Upper lobe of right lung (tissue), 1 donor: ENCODE measurements at regions not wholly inside any gene's neighbourhood (a gene's known extent, or its start where the extent isn't known, plus 50 kb on each side); places are given as distances from the start of the nearest gene placed in this dataset.

Source experiments
- ATAC-seq: fragments of 200-7000 bp; cut with Tn5 transposase; one replicate; pipeline ENCODE4 v1.9.1; 2020; ENCODE audit warnings: mild to moderate bottlenecking, moderate library complexity
- DNase-seq: peaks from one replicate; pipeline ENCODE4 v3.0.0-alpha.2; 2020
- H3K27ac ChIP-seq: fragments of 200-600 bp; one replicate; pipeline ENCODE4 v1.8.0; 2022
- H3K27me3 ChIP-seq: fragments of 200-600 bp; one replicate; pipeline ENCODE4 v1.8.0; 2022; ENCODE audit warnings: mild to moderate bottlenecking
- H3K36me3 ChIP-seq: fragments of 200-600 bp; one replicate; pipeline ENCODE4 v1.8.0; 2022
- H3K4me1 ChIP-seq: fragments of 200-600 bp; one replicate; pipeline ENCODE4 v1.8.0; 2022
- H3K4me3 ChIP-seq: fragments of 200-600 bp; one replicate; pipeline ENCODE4 v1.8.0; 2022; ENCODE audit warnings: mild to moderate bottlenecking
- H3K9me3 ChIP-seq: fragments of 200-600 bp; one replicate; pipeline ENCODE4 v1.8.0; 2022
- intact Hi-C: fragments of 100-400 bp; cut with DNase I; formaldehyde crosslinking; loops from one replicate; pipeline ENCODE4 v1.11.0; 2022
- TF ChIP-seq, protein P1 (sequence below): fragments of 200-600 bp; IDR thresholded peaks from one replicate; pipeline ENCODE4 v1.8.0; 2022; ENCODE audit warnings: antibody characterized with exemption
- donor health status: DM: no; HTN: yes; CAD: no; lungs with severe emphysema.

DNA sequence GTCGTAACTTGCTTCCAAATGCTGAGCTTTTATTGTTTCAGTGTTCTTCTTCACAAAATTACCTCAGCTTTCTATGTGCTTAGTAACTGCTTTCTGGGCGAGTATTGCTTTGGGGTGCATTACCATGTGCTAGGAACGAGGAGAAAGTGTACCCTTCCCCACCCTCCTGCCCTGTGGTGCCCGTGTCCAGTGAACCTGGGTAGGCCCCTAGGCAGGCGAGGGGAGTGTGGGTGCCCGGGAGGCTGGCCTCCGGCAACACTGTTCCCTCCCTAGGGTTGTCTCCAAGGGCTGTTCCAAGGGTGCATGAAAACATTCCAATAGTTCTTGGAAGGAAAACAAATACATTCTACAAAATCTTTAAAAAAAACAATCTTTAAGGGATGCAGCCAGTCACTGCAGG is 216.5 kb upstream of the SOX1 start:
- peaks cover 29% of the 10 kb centered on the region for H3K27me3 ChIP-seq
- no peak for ATAC-seq
- no peaks in the 10 kb centered on the region for H3K4me1 ChIP-seq

DNA sequence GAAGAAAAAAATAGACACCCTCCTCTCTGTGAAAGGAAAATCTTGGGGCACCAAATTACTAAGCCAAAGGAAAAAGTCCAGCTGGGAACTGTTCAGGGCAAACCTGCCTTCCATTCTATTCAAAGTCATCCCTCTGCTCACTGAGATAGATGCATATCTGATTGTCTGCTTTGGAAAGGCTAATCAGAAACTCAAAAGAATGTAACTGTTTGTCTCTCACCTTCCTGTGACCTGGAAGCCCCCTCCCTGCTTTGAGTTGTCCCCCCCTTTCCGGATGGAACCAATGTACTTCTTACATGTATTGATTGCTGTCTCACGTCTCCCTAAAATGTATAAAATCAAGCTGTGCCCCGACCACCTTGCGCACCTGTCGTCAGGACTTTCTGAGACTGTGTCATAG is 216.0 kb upstream of the SOX1 start:
- H3K27ac ChIP-seq = no peak overlapping the region
- no peaks in the 10 kb centered on the region for H3K36me3 ChIP-seq
- H3K9me3 ChIP-seq = no peaks in the 10 kb centered on the region
- H3K4me1 ChIP-seq = no peaks in the 10 kb centered on the region
- ATAC-seq = no peak
- peaks cover 29% of the 10 kb centered on the region for H3K27me3 ChIP-seq
- no peak overlapping the region for H3K4me3 ChIP-seq
- no peak for DNase-seq
- TF ChIP-seq, protein P1, sequence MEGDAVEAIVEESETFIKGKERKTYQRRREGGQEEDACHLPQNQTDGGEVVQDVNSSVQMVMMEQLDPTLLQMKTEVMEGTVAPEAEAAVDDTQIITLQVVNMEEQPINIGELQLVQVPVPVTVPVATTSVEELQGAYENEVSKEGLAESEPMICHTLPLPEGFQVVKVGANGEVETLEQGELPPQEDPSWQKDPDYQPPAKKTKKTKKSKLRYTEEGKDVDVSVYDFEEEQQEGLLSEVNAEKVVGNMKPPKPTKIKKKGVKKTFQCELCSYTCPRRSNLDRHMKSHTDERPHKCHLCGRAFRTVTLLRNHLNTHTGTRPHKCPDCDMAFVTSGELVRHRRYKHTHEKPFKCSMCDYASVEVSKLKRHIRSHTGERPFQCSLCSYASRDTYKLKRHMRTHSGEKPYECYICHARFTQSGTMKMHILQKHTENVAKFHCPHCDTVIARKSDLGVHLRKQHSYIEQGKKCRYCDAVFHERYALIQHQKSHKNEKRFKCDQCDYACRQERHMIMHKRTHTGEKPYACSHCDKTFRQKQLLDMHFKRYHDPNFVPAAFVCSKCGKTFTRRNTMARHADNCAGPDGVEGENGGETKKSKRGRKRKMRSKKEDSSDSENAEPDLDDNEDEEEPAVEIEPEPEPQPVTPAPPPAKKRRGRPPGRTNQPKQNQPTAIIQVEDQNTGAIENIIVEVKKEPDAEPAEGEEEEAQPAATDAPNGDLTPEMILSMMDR = no peak
- intact Hi-C loops = no loop called here

More for the DNA sequence above, 216.5 kb upstream of the SOX1 start:
- TF ChIP-seq, protein P1 = no peak
- no peak overlapping the region for H3K4me3 ChIP-seq
- H3K36me3 ChIP-seq = no peaks in the 10 kb centered on the region
- no peaks in the 10 kb centered on the region for H3K9me3 ChIP-seq
- H3K27ac ChIP-seq = no peak overlapping the region
- no peak for DNase-seq
- intact Hi-C loops = no loop called here

DNA sequence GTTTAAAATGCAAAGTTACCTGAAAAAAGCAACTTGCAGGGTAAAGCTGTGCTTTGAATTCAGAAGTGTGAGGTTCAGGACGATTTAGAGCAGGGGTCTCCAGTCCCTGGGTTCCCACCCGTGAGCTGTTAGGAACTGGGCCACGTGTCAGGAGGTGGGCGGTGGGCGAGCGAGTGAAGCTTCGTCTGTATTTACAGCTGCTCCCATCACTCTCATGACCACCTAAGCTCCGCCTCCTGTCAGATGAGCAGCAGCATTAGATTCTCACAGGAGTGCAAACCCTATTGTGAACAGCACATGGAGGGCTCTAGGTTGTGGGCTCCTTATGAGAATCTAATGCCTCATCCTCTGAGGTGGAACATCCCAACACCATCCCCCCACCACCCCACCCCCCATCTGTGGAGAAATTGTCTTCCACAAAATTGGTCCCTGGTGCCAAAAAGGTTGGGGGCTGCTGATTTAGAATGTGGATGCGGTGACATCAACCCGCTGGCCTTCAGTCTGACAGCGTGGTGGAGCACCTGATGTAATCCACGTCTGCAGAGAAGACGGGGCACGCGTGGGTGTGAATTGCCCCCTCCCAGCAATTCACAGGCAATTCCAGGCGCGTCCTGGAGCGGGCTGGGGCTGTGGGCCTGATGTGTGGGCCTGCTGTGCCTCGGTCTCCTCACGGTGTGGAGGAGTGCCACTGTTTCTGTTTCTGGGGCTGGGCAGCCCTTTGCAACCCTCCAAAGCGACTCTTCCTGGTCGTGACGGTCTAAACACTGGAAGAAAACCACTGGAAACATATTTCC is 214.0 kb upstream of the SOX1 start:
- H3K27me3 ChIP-seq = peaks cover 23% of the 10 kb centered on the region
- no peak for DNase-seq
- no peaks in the 10 kb centered on the region for H3K36me3 ChIP-seq
- H3K4me3 ChIP-seq = no peak overlapping the region
- no peaks in the 10 kb centered on the region for H3K9me3 ChIP-seq
- TF ChIP-seq, protein P1 = no peak
- no peak overlapping the region for H3K27ac ChIP-seq
- H3K4me1 ChIP-seq = no peaks in the 10 kb centered on the region
- intact Hi-C loops = no loop called here
- no peak for ATAC-seq

DNA sequence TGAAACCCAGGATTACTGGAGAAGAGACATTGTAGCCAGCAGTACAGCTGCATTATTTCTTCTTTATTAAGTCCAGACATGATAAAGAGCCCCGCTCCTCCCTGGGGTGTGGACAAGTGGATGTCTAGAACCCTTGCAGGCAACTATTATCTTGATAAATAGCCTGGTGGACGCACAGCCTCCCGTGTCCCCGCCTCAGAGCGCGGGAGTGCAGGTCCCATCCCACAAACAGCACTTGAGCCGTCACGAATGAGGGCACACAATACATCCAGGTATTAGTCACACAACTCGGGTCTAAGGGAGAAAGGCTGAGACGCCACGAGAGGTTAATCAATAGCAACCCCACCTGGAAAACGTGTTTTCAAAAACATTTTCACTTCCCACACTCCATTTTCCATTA is 213.2 kb upstream of the SOX1 start:
- TF ChIP-seq, protein P1 = no peak
- DNase-seq = no peak
- no peaks in the 10 kb centered on the region for H3K36me3 ChIP-seq
- no peaks in the 10 kb centered on the region for H3K4me1 ChIP-seq
- H3K4me3 ChIP-seq = no peak overlapping the region
- ATAC-seq = no peak
- intact Hi-C loops = no loop called here
- H3K27me3 ChIP-seq = peaks cover 18% of the 10 kb centered on the region
- H3K9me3 ChIP-seq = no peaks in the 10 kb centered on the region
- no peak overlapping the region for H3K27ac ChIP-seq

DNA sequence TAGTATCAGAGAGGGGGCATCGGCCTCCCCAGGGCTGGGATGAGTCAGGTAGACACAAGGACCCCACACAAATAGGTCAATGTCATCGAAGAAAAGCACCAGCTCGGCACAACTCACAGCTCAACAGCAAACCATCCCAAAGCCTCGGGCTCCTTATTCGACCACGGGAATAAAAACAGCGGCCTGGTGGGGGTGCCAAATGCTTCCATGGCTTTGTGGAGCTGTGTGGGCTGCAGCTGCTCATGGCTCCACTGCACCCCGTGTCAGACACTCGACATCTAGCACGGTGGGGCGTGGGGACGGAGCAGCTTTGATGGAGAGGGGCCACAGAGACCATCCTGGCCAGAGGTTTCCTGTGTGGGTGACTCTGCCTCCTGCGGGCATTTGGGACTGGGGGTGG is 212.5 kb upstream of the SOX1 start:
- H3K4me1 ChIP-seq = no peaks in the 10 kb centered on the region
- H3K36me3 ChIP-seq = no peaks in the 10 kb centered on the region
- no peak overlapping the region for H3K4me3 ChIP-seq
- intact Hi-C loops = no loop called here
- H3K27me3 ChIP-seq = peaks cover 15% of the 10 kb centered on the region
- H3K27ac ChIP-seq = no peak overlapping the region
- ATAC-seq (no peak), DNase-seq (no peak)
- H3K9me3 ChIP-seq = no peaks in the 10 kb centered on the region
- TF ChIP-seq, protein P1 = no peak
